H9 (cell line): ENCODE measurements at regions not wholly inside any gene's neighbourhood (a gene's known extent, or its start where the extent isn't known, plus 50 kb on each side); places are given as distances from the start of the nearest gene placed in this dataset.

Experiments
- DNase-seq: peaks from one replicate; pipeline ENCODE4 v3.0.0-alpha.2; 2017
- H2AFZ ChIP-seq: one replicate; pipeline ENCODE4 v1.6.1; 2013; ENCODE audit warnings: mild to moderate bottlenecking, low read length, control low read depth, moderate library complexity
- H2AK5ac ChIP-seq: 2 replicates; pipeline ENCODE4 v1.6.1; 2013; ENCODE audit warnings: low read length, control low read depth, mixed read lengths; ENCODE audit not compliant: insufficient read length
- H2BK120ac ChIP-seq: one replicate; pipeline ENCODE4 v1.6.1; 2013; ENCODE audit warnings: low read depth, mild to moderate bottlenecking, low read length, control low read depth, inconsistent platforms; ENCODE audit not compliant: poor library complexity, severe bottlenecking
- H2BK12ac ChIP-seq: 2 replicates; pipeline ENCODE4 v1.6.1; 2013; ENCODE audit warnings: low read length, control low read depth, mixed read lengths, low read depth; ENCODE audit not compliant: insufficient read length
- H2BK15ac ChIP-seq: 2 replicates; pipeline ENCODE4 v1.6.1; 2013; ENCODE audit warnings: low read depth, low read length, control low read depth
- H2BK20ac ChIP-seq: one replicate; pipeline ENCODE4 v1.6.1; 2013; ENCODE audit warnings: low read depth, mild to moderate bottlenecking, low read length, control low read depth, inconsistent platforms; ENCODE audit not compliant: poor library complexity, severe bottlenecking
- H2BK5ac ChIP-seq: 2 replicates; pipeline ENCODE4 v1.6.1; 2013; ENCODE audit warnings: low read length, control low read depth, mixed read lengths; ENCODE audit not compliant: insufficient read length
- H3K14ac ChIP-seq: 2 replicates; pipeline ENCODE4 v1.6.1; 2013; ENCODE audit warnings: low read length, control low read depth; ENCODE audit not compliant: insufficient read depth
- H3K18ac ChIP-seq: 2 replicates; pipeline ENCODE4 v1.6.1; 2013; ENCODE audit warnings: low read depth, mild to moderate bottlenecking, mixed read lengths, low read length, control low read depth; ENCODE audit not compliant: insufficient read length
- H3K23ac ChIP-seq: 2 replicates; pipeline ENCODE4 v1.6.1; 2013; ENCODE audit warnings: low read length, control low read depth, mixed read lengths, low read depth; ENCODE audit not compliant: insufficient read length
- H3K23me2 ChIP-seq: 2 replicates; pipeline ENCODE4 v1.6.1; 2013; ENCODE audit warnings: low read depth, mild to moderate bottlenecking, mixed read lengths, low read length, control low read depth; ENCODE audit not compliant: insufficient read length, poor library complexity, severe bottlenecking
- H3K27ac ChIP-seq: 2 replicates; pipeline ENCODE4 v1.5.1; 2013; ENCODE audit warnings: low read length, control low read depth, mixed read lengths, low read depth; ENCODE audit not compliant: insufficient read length
- H3K27me3 ChIP-seq: 2 replicates; pipeline ENCODE4 v1.6.1; 2013; ENCODE audit warnings: low read length, control low read depth, inconsistent platforms; ENCODE audit not compliant: insufficient read depth
- H3K4ac ChIP-seq: 2 replicates; pipeline ENCODE4 v1.6.1; 2013; ENCODE audit warnings: low read depth, mild to moderate bottlenecking, control low read depth, inconsistent platforms, low read length, moderate library complexity
- H3K4me1 ChIP-seq: 2 replicates; pipeline ENCODE4 v1.6.1; 2013; ENCODE audit warnings: low read length, control low read depth, inconsistent platforms; ENCODE audit not compliant: insufficient read depth
- H3K4me2 ChIP-seq: 2 replicates; pipeline ENCODE4 v1.6.1; 2013; ENCODE audit warnings: low read length, control low read depth, mixed read lengths; ENCODE audit not compliant: insufficient read length, insufficient read depth
- H3K56ac ChIP-seq: 2 replicates; pipeline ENCODE4 v1.6.1; 2013; ENCODE audit warnings: low read depth, mild to moderate bottlenecking, mixed read lengths, low read length, control low read depth; ENCODE audit not compliant: insufficient read length
- H3K79me1 ChIP-seq: 2 replicates; pipeline ENCODE4 v1.6.1; 2013; ENCODE audit warnings: low read depth, mild to moderate bottlenecking, moderate library complexity, low read length, control low read depth, inconsistent platforms; ENCODE audit not compliant: insufficient read depth, poor library complexity, severe bottlenecking
- H3K79me2 ChIP-seq: 2 replicates; pipeline ENCODE4 v1.6.1; 2013; ENCODE audit warnings: low read length, control low read depth, inconsistent platforms; ENCODE audit not compliant: insufficient read depth
- H3K9ac ChIP-seq: 2 replicates; pipeline ENCODE4 v1.6.1; 2013; ENCODE audit warnings: low read length, control low read depth, mixed read lengths; ENCODE audit not compliant: insufficient read length; ENCODE audit errors: extremely low read depth
- H3K9me3 ChIP-seq: one replicate; pipeline ENCODE4 v1.6.1; 2013; ENCODE audit warnings: low read depth, low read length, inconsistent platforms; ENCODE audit not compliant: control insufficient read depth
- H3T11ph ChIP-seq: one replicate; pipeline ENCODE4 v1.6.1; 2013; ENCODE audit warnings: mild to moderate bottlenecking, low read length, control low read depth, inconsistent platforms
- H4K20me1 ChIP-seq: one replicate; pipeline ENCODE4 v1.6.1; 2013; ENCODE audit not compliant: control insufficient read depth, insufficient read length, insufficient read depth
- H4K5ac ChIP-seq: 2 replicates; pipeline ENCODE4 v1.6.1; 2013; ENCODE audit warnings: low read depth, mild to moderate bottlenecking, mixed read lengths, low read length, control low read depth; ENCODE audit not compliant: insufficient read length
- H4K8ac ChIP-seq: replicated peaks from 2 replicates; pipeline ENCODE4 v1.6.1; 2013; ENCODE audit warnings: low read length, control low read depth, mixed read lengths, low read depth; ENCODE audit not compliant: insufficient read length
- H4K91ac ChIP-seq: 2 replicates; pipeline ENCODE4 v1.6.1; 2013; ENCODE audit warnings: low read depth, mild to moderate bottlenecking, moderate library complexity, mixed read lengths, low read length, control low read depth; ENCODE audit not compliant: insufficient read length
- H3K27ac Mint-ChIP-seq, 3 experiments: 2 replicates in 2 of 3; 3 replicates in 1 of 3; pipeline ENCODE4 v1.8.0; 2020 to 2021; ENCODE audit warnings: mixed read lengths in 3 of 3, mild to moderate bottlenecking in 1 of 3, moderate library complexity in 1 of 3
- H3K27me3 Mint-ChIP-seq: 2 replicates; pipeline ENCODE4 v1.8.0; 2021; ENCODE audit warnings: low read depth, mild to moderate bottlenecking, moderate library complexity, mixed read lengths
- H3K36me3 Mint-ChIP-seq, 3 experiments: 2 replicates in 2 of 3; 3 replicates in 1 of 3; pipeline ENCODE4 v1.8.0; 2020 to 2021; ENCODE audit warnings: low read depth in 3 of 3, mixed read lengths in 3 of 3; ENCODE audit not compliant: insufficient read depth in 1 of 3
- H3K4me1 Mint-ChIP-seq, 2 experiments: 2 replicates each; pipeline ENCODE4 v1.8.0; 2020; ENCODE audit warnings: mixed read lengths in 2 of 2
- H3K4me3 Mint-ChIP-seq, 2 experiments: 2 replicates in 1 of 2; 3 replicates in 1 of 2; pipeline ENCODE4 v1.8.0; 2020 to 2021; ENCODE audit warnings: mild to moderate bottlenecking in 2 of 2, mixed read lengths in 2 of 2, moderate library complexity in 1 of 2
- H3K9me3 Mint-ChIP-seq, 2 experiments: 2 replicates in 1 of 2; 3 replicates in 1 of 2; pipeline ENCODE4 v1.8.0; 2020; ENCODE audit warnings: mild to moderate bottlenecking in 2 of 2, mixed read lengths in 2 of 2, moderate library complexity in 1 of 2
- WGBS: extraction: QIAGEN DNeasy Blood & Tissue Kit; methylation state at CpG from one replicate; pipeline ENCODE4 v1.1.7; 2013; ENCODE audit warnings: missing lambda C conversion rate, low lambda C conversion rate, mixed read lengths; ENCODE audit not compliant: insufficient read length; ENCODE audit errors: extremely low coverage; 5-methylcytosine and 5-hydroxymethylcytosine counted together
- TF ChIP-seq, protein P1 (sequence below): fragments of 200-600 bp; sonication (generic); conservative IDR thresholded peaks from 3 replicates; pipeline ENCODE4 v1.8.0; 2021; ENCODE audit warnings: antibody characterized with exemption, mild to moderate bottlenecking

- WGBS = no CpG with 5 or more reads among the region's 2 CpGs
- H3T11ph ChIP-seq = no peak overlapping the region
Observed at GRCh38 chr11:91698845-91699244, 525.8 kb upstream of the FAT3 start.

More at GRCh38 chr11:91698845-91699244, 525.8 kb upstream of the FAT3 start:
- Histone ChIP-seq H3K23ac (no peak overlapping the region), H2BK15ac (no peak overlapping the region), H2BK12ac (no peak overlapping the region), H3K4me2 (no peak overlapping the region), H4K5ac (no peak overlapping the region), H3K4ac (no peak overlapping the region), H3K18ac (no peak overlapping the region), H3K27me3 (no peaks in the 10 kb centered on the region), H2BK20ac (no peak overlapping the region), H2BK5ac (no peak overlapping the region), H3K14ac (no peak overlapping the region), H3K9ac (no peak overlapping the region), H3K9me3 (no peaks in the 10 kb centered on the region), H3K23me2 (no peaks in the 10 kb centered on the region), H4K20me1 (no peaks in the 10 kb centered on the region), H2AK5ac (no peak overlapping the region), H3K79me1 (no peaks in the 10 kb centered on the region), H4K91ac (no peak overlapping the region), H3K27ac (no peak overlapping the region), H2BK120ac (no peak overlapping the region), H2AFZ (no peak overlapping the region), H3K4me1 (no peaks in the 10 kb centered on the region), H3K56ac (no peak overlapping the region), H3K79me2 (no peaks in the 10 kb centered on the region), H4K8ac (no peak overlapping the region)
- no peak overlapping the region for H3K4me3 Mint-ChIP-seq
- no peak overlapping the region for H3K27ac Mint-ChIP-seq
- no peak for DNase-seq
- H3K36me3 Mint-ChIP-seq = no peaks in the 10 kb centered on the region
- no peaks in the 10 kb centered on the region for H3K9me3 Mint-ChIP-seq
- TF ChIP-seq, protein P1, sequence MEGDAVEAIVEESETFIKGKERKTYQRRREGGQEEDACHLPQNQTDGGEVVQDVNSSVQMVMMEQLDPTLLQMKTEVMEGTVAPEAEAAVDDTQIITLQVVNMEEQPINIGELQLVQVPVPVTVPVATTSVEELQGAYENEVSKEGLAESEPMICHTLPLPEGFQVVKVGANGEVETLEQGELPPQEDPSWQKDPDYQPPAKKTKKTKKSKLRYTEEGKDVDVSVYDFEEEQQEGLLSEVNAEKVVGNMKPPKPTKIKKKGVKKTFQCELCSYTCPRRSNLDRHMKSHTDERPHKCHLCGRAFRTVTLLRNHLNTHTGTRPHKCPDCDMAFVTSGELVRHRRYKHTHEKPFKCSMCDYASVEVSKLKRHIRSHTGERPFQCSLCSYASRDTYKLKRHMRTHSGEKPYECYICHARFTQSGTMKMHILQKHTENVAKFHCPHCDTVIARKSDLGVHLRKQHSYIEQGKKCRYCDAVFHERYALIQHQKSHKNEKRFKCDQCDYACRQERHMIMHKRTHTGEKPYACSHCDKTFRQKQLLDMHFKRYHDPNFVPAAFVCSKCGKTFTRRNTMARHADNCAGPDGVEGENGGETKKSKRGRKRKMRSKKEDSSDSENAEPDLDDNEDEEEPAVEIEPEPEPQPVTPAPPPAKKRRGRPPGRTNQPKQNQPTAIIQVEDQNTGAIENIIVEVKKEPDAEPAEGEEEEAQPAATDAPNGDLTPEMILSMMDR = no peak
- H3K4me1 Mint-ChIP-seq = no peaks in the 10 kb centered on the region
- no peaks in the 10 kb centered on the region for H3K27me3 Mint-ChIP-seq
